ENCODE measurements at regions not wholly inside any gene's neighbourhood (a gene's known extent, or its start where the extent isn't known, plus 50 kb on each side); places are given as distances from the start of the nearest gene placed in this dataset.

GRCh38 chr3:177816667-177817208 lies 619.5 kb upstream of the TBL1XR1 start:
- TF ChIP-seq CTCF (conservative IDR thresholded peaks at IDR 0.05 in 1 of 2, IDR thresholded peaks at IDR 0.05 in 1 of 2; ENCODE audit: extremely low read depth in 1 of 2, insufficient read depth in 1 of 2, low read depth in 1 of 2, low read length in 2 of 2) = peak in 1 of 2 donors; percentile 39
- TF ChIP-seq EZH2 (IDR thresholded peaks at IDR 0.05; ENCODE audit: borderline replicate concordance, low read length) = no peak

All from mammary epithelial cell (primary cell).